GM23248 (cell line): ENCODE measurements at regions not wholly inside any gene's neighbourhood (a gene's known extent, or its start where the extent isn't known, plus 50 kb on each side); places are given as distances from the start of the nearest gene placed in this dataset.
A peak's percentile ranks its signal among the peaks of the same experiment; 100 is the strongest.

Experiments
- DNase-seq: peaks from one replicate; pipeline ENCODE4 v3.0.0-alpha.2; 2015
- H2AFZ ChIP-seq: fragments of 200-600 bp; sonication (generic); 2 replicates; pipeline ENCODE4 v1.6.1; 2016; ENCODE audit warnings: antibody characterized with exemption
- H3F3A ChIP-seq: fragments of 200-600 bp; sonication (generic); 2 replicates; pipeline ENCODE4 v1.6.1; 2016; ENCODE audit warnings: mild to moderate bottlenecking, antibody characterized with exemption, mixed run types; ENCODE audit not compliant: insufficient read depth
- H3K27ac ChIP-seq: fragments of 200-600 bp; sonication (generic); 2 replicates; pipeline ENCODE4 v1.5.1; 2016; ENCODE audit warnings: mild to moderate bottlenecking
- H3K27me3 ChIP-seq: fragments of 200-600 bp; sonication (generic); replicated peaks from 2 replicates; pipeline ENCODE4 v1.6.1; 2016; ENCODE audit warnings: mild to moderate bottlenecking; ENCODE audit not compliant: insufficient read depth
- H3K36me3 ChIP-seq: fragments of 200-600 bp; sonication (generic); 2 replicates; pipeline ENCODE4 v1.6.1; 2016; ENCODE audit warnings: low read depth, mild to moderate bottlenecking
- H3K4me1 ChIP-seq: fragments of 200-600 bp; sonication (generic); 2 replicates; pipeline ENCODE4 v1.6.1; 2016; ENCODE audit warnings: mild to moderate bottlenecking; ENCODE audit not compliant: insufficient read depth
- H3K4me2 ChIP-seq: fragments of 200-600 bp; sonication (generic); one replicate; pipeline ENCODE4 v1.6.1; 2016; ENCODE audit warnings: mild to moderate bottlenecking; ENCODE audit not compliant: unreplicated experiment
- H3K4me3 ChIP-seq: fragments of 200-600 bp; sonication (generic); 2 replicates; pipeline ENCODE4 v1.5.1; 2016; ENCODE audit warnings: mild to moderate bottlenecking
- H3K79me2 ChIP-seq: fragments of 200-600 bp; sonication (generic); 2 replicates; pipeline ENCODE4 v1.6.1; 2016; ENCODE audit warnings: mild to moderate bottlenecking; ENCODE audit not compliant: insufficient read depth
- H3K9ac ChIP-seq: fragments of 200-600 bp; sonication (generic); 2 replicates; pipeline ENCODE4 v1.6.1; 2016; ENCODE audit warnings: mild to moderate bottlenecking
- H3K9me2 ChIP-seq: fragments of 200-600 bp; sonication (generic); 2 replicates; pipeline ENCODE4 v1.6.1; 2016; ENCODE audit warnings: mixed run types, mild to moderate bottlenecking, moderate library complexity; ENCODE audit not compliant: insufficient read depth
- H3K9me3 ChIP-seq: fragments of 200-600 bp; sonication (generic); one replicate; pipeline ENCODE4 v1.6.1; 2017; ENCODE audit warnings: low read depth
- H4K20me1 ChIP-seq: fragments of 200-600 bp; sonication (generic); 2 replicates; pipeline ENCODE4 v1.6.0; 2016; ENCODE audit not compliant: insufficient read depth
- EZH2 ChIP-seq: fragments of 200-600 bp; sonication (generic); IDR thresholded peaks from 2 replicates; pipeline ENCODE4 v1.6.1; 2018; ENCODE audit warnings: antibody characterized with exemption, mild to moderate bottlenecking; ENCODE audit not compliant: insufficient read depth, poor library complexity, severe bottlenecking
- EZH2phosphoT487 ChIP-seq: fragments of 200-600 bp; sonication (generic); IDR thresholded peaks from 2 replicates; pipeline ENCODE4 v1.6.1; 2018; ENCODE audit warnings: antibody characterized with exemption, moderate library complexity, mild to moderate bottlenecking, low read depth; ENCODE audit not compliant: insufficient read depth
- WGBS, 2 experiments: methylation state at CpG; one replicate each; pipeline ENCODE4 v1.1.6; 2015 to 2017; ENCODE audit warnings: low lambda C conversion rate in 2 of 2, low coverage in 1 of 2; ENCODE audit errors: missing lambda C conversion rate in 2 of 2; 5-methylcytosine and 5-hydroxymethylcytosine counted together
- in situ Hi-C: fragments of 300-500 bp; cut with MboI; formaldehyde crosslinking; loops from 2 replicates; pipeline ENCODE4 v1.15.0; 2020

DNA sequence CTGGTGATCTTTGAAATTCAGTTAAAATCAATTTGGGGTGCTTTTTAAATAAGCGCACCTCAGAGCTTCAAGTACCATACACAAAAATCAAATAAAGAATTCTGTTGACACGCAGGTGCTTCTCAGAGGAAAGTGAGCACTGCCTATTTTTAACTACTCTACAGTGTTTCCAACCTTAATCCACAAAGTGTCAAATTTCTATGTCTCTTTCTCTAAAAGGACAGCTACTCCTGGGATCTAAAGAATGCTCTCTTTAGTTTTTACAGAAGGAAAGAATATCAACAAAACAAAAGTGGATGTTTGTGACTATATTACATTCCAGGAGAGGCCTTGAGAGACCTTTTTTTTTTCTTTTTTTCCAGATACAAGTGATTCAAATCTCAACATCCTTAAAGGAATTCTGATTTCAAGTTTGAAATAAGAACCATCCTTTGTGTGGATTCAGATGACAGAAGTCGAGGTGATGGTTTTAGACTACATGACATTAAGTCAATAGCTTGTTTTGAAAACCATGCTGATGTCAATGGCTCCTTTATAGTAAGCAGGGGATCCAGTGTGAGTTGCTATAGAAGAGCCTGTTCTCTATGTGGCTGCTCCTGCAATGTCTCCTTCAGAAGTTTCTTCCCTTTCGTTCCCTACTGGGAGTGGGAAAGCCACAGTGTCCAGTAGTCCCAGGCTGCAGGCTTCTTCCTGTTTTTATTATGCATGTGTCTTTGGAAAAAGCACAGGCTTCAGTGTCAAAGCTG lies 67.2 kb upstream of the DEFB112 start:
- H3K36me3 ChIP-seq = no peaks in the 10 kb centered on the region
- no peak for DNase-seq
- H3K9ac ChIP-seq = no peak overlapping the region
- no peak overlapping the region for H3K27ac ChIP-seq
- no peak overlapping the region for H2AFZ ChIP-seq
- TF ChIP-seq EZH2 (no peak), EZH2phosphoT487 (no peak)
- H3K27me3 ChIP-seq = no peaks in the 10 kb centered on the region
- in situ Hi-C loops = no loop called here
- no peaks in the 10 kb centered on the region for H3K79me2 ChIP-seq
- H3K9me2 ChIP-seq = no peaks in the 10 kb centered on the region
- no peaks in the 10 kb centered on the region for H3F3A ChIP-seq
- no peaks in the 10 kb centered on the region for H4K20me1 ChIP-seq
- H3K4me2 ChIP-seq = no peak overlapping the region
- 18 to 23% methylated on average over 4 of the region's 4 CpGs for WGBS, 2 experiments
- no peak overlapping the region for H3K4me3 ChIP-seq
- H3K4me1 ChIP-seq = no peaks in the 10 kb centered on the region
- H3K9me3 ChIP-seq = no peaks in the 10 kb centered on the region

DNA sequence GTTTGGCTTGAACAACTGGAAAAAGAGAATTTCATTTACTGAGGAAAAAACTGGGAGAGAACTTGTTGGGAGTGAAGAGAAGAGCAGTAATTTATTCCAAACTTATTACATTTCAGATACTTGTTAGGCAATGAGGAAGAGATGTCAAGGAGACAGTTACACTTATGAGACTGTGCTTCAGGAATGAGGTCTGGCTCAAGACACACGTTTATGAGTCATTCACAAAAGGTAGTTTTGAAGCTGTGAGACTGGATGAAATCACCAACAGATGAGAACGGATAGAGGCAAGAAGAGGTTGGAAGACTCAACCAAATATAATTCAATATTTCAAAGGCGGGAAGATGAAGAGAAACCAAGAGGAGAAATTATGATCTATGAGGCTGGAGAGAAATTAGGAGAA lies 70.6 kb upstream of the DEFB112 start:
- Histone ChIP-seq H2AFZ (no peak overlapping the region), H3F3A (no peaks in the 10 kb centered on the region), H3K4me2 (no peak overlapping the region), H3K4me1 (no peaks in the 10 kb centered on the region), H3K4me3 (no peak overlapping the region), H3K79me2 (no peaks in the 10 kb centered on the region), H3K36me3 (no peaks in the 10 kb centered on the region), H3K27me3 (no peaks in the 10 kb centered on the region), H3K9ac (no peak overlapping the region), H4K20me1 (no peaks in the 10 kb centered on the region), H3K27ac (no peak overlapping the region), H3K9me3 (no peaks in the 10 kb centered on the region), H3K9me2 (no peaks in the 10 kb centered on the region)
- TF ChIP-seq EZH2 = no peak
- no peak for TF ChIP-seq EZH2phosphoT487
- in situ Hi-C loops = loop anchor here (10.0 kb wide), 1 partner anchor 475 kb away; no protein-coding TSS in a partner anchor
- peak; percentile 16 for DNase-seq
- 16 to 25% methylated on average over 3 of the region's 3 CpGs for WGBS, 2 experiments

DNA sequence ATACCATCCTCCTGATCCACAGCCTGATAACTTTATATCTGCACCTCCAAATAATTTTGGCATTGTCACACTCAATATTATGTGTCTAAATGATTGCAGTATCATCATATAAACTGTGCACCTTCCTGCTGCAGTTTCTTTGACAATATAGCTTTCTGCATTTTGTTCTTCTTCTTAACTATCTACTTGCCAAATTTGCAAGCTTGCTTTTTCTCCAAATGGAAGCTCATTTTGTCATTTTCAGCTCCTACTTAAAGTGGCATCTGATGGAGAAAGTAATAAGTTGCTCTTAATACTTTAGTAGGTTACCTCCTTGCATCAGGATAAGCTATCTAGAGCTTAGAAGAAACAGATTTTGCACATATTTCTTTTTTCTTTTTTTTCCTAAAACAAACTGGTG lies 74.0 kb upstream of the DEFB112 start:
- Histone ChIP-seq H3K4me2 (no peak overlapping the region), H3K36me3 (no peaks in the 10 kb centered on the region), H3F3A (no peaks in the 10 kb centered on the region), H3K9me2 (no peaks in the 10 kb centered on the region), H3K27me3 (no peaks in the 10 kb centered on the region), H3K9me3 (no peaks in the 10 kb centered on the region), H3K9ac (no peak overlapping the region), H3K4me1 (no peaks in the 10 kb centered on the region), H3K27ac (no peak overlapping the region), H3K4me3 (no peak overlapping the region), H4K20me1 (no peaks in the 10 kb centered on the region), H2AFZ (no peak overlapping the region), H3K79me2 (no peaks in the 10 kb centered on the region)
- TF ChIP-seq EZH2phosphoT487 (no peak), EZH2 (no peak)
- in situ Hi-C loops = loop anchor here (10.0 kb wide), 1 partner anchor 471 kb away; no protein-coding TSS in a partner anchor
- DNase-seq = no peak

DNA sequence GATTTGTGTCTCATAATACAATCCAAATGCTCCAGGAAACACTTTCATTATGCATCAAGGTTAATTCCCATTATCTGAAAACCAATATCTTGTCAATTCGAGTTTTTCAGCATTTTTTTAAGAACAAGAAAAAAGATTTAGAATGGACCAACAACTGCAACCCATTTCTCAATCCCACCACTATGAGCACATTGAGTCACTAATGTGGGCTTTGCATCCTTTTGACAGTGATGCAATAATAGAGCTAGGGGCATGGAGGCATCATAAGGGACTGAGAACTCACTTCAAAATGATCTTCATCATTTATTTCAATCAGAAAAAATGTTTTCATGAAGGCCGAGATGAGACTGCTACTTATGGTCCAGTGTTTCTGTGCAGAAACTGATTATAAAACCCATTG lies 74.8 kb upstream of the DEFB112 start:
- Histone ChIP-seq H4K20me1 (no peaks in the 10 kb centered on the region), H3K9me3 (no peaks in the 10 kb centered on the region), H2AFZ (no peak overlapping the region), H3K4me2 (no peak overlapping the region), H3K9ac (no peak overlapping the region), H3K79me2 (no peaks in the 10 kb centered on the region), H3K27ac (no peak overlapping the region), H3K4me3 (no peak overlapping the region), H3F3A (no peaks in the 10 kb centered on the region), H3K36me3 (no peaks in the 10 kb centered on the region), H3K4me1 (no peaks in the 10 kb centered on the region), H3K9me2 (no peaks in the 10 kb centered on the region), H3K27me3 (no peaks in the 10 kb centered on the region)
- WGBS, 2 experiments = 4 to 6% methylated on average over 2 of the region's 2 CpGs
- no peak for TF ChIP-seq EZH2
- no peak for TF ChIP-seq EZH2phosphoT487
- DNase-seq = no peak
- in situ Hi-C loops = loop anchor here (10.0 kb wide), 1 partner anchor 470 kb away; no protein-coding TSS in a partner anchor
